Central memory CD4-positive, alpha-beta T cell (primary cell): ENCODE measurements at regions not wholly inside any gene's neighbourhood (a gene's known extent, or its start where the extent isn't known, plus 50 kb on each side); places are given as distances from the start of the nearest gene placed in this dataset.

Source experiments
- DNase-seq: peaks from one replicate; pipeline ENCODE4 v3.0.0; 2022

GRCh38 chr5:8399471-8399870, 530.5 kb downstream of the MTRR start:
- DNase-seq = no peak

GRCh38 chr5:8408258-8408657, 539.3 kb downstream of the MTRR start:
- no peak for DNase-seq

GRCh38 chr5:8410618-8411017, 541.7 kb downstream of the MTRR start:
- no peak for DNase-seq

- DNase-seq = no peak
These were observed 545.0 kb downstream of the MTRR start for GRCh38 chr5:8413975-8414374.

GRCh38 chr5:8417316-8418048, 548.5 kb downstream of the MTRR start:
- DNase-seq = no peak

- no peak for DNase-seq
These were observed 549.1 kb downstream of the MTRR start for GRCh38 chr5:8418049-8418426.

- no peak for DNase-seq
These were observed 561.1 kb downstream of the MTRR start for GRCh38 chr5:8429778-8430758.

- DNase-seq = no peak
These were observed 565.6 kb downstream of the MTRR start for GRCh38 chr5:8434501-8434900.

- no peak for DNase-seq
These were observed 568.0 kb downstream of the MTRR start for GRCh38 chr5:8436924-8437323.

GRCh38 chr5:8445139-8445538, 576.2 kb downstream of the MTRR start:
- no peak for DNase-seq

- DNase-seq = no peak
These were observed 577.2 kb downstream of the MTRR start for GRCh38 chr5:8446179-8446578.

GRCh38 chr5:8456846-8457186, 587.9 kb downstream of the MTRR start:
- DNase-seq = no peak

GRCh38 chr5:8457187-8458037, 588.5 kb downstream of the MTRR start:
- peak; percentile 80 for DNase-seq

- no peak for DNase-seq
These were observed 589.1 kb downstream of the MTRR start for GRCh38 chr5:8458038-8458383.

GRCh38 chr5:8461543-8461942, 592.6 kb downstream of the MTRR start:
- no peak for DNase-seq

- DNase-seq = no peak
These were observed 593.6 kb downstream of the MTRR start for GRCh38 chr5:8462565-8462964.

GRCh38 chr5:8470489-8470888, 601.5 kb downstream of the MTRR start:
- no peak for DNase-seq

- DNase-seq = no peak
These were observed 602.6 kb downstream of the MTRR start for GRCh38 chr5:8471581-8471980.

GRCh38 chr5:8473016-8473415, 604.1 kb downstream of the MTRR start:
- no peak for DNase-seq

- no peak for DNase-seq
These were observed 605.0 kb downstream of the MTRR start for GRCh38 chr5:8473827-8474568.

GRCh38 chr5:8474569-8474930, 605.6 kb downstream of the MTRR start:
- DNase-seq = no peak

- DNase-seq = no peak
These were observed 609.4 kb downstream of the MTRR start for GRCh38 chr5:8478326-8478725.

GRCh38 chr5:8481007-8481406, 612.1 kb downstream of the MTRR start:
- DNase-seq = no peak
